GM21723 (cell line): ENCODE measurements at regions not wholly inside any gene's neighbourhood (a gene's known extent, or its start where the extent isn't known, plus 50 kb on each side); places are given as distances from the start of the nearest gene placed in this dataset.

ENCODE experiments used
- ATAC-seq: cut with Tn5 transposase; IDR thresholded peaks from one replicate; pipeline ENCODE4 v1.9.1; 2021; ENCODE audit warnings: mild to moderate bottlenecking, moderate library complexity; ENCODE audit not compliant: unreplicated experiment

GRCh38 chr12:40615590-40615989 lies 76.6 kb upstream of the CNTN1 start:
- ATAC-seq = no peak

GRCh38 chr12:40616383-40616915 lies 75.8 kb upstream of the CNTN1 start:
- ATAC-seq = no peak

- ATAC-seq = no peak
Observed at GRCh38 chr12:40618636-40619035, 73.6 kb upstream of the CNTN1 start.

- no peak for ATAC-seq
Observed at GRCh38 chr12:40620564-40621019, 71.6 kb upstream of the CNTN1 start.

- peak; percentile 70 for ATAC-seq
Observed at GRCh38 chr12:40622246-40622838, 69.9 kb upstream of the CNTN1 start.

- no peak for ATAC-seq
Observed at GRCh38 chr12:40632171-40632570, 60.1 kb upstream of the CNTN1 start.

- ATAC-seq = no peak
Observed at GRCh38 chr12:40632933-40633332, 59.3 kb upstream of the CNTN1 start.

GRCh38 chr12:40634517-40635131 lies 57.6 kb upstream of the CNTN1 start:
- no peak for ATAC-seq

GRCh38 chr12:40635141-40635731 lies 57.0 kb upstream of the CNTN1 start:
- ATAC-seq = no peak
